Fibroblast of lung (primary cell): ENCODE measurements at regions not wholly inside any gene's neighbourhood (a gene's known extent, or its start where the extent isn't known, plus 50 kb on each side); places are given as distances from the start of the nearest gene placed in this dataset.
A peak's percentile ranks its signal among the peaks of the same experiment; 100 is the strongest.

Experiments used
- DNase-seq, 2 donors: peaks; one replicate each; pipeline versions ENCODE4 v3.0.0 to v3.0.0-alpha.2; 2010; ENCODE audit warnings: low read depth in 2 of 2
- H2AFZ ChIP-seq: 2 replicates; pipeline ENCODE4 v1.5.1; 2012; ENCODE audit warnings: low read length, control low read depth, inconsistent platforms
- H3K27ac ChIP-seq: 2 replicates; pipeline ENCODE4 v1.5.1; 2011; ENCODE audit warnings: low read length, control low read depth; ENCODE audit not compliant: insufficient read depth
- H3K27me3 ChIP-seq: 2 replicates; pipeline ENCODE4 v1.5.1; 2011; ENCODE audit warnings: mild to moderate bottlenecking, low read length; ENCODE audit not compliant: control insufficient read depth, insufficient read depth
- H3K36me3 ChIP-seq: 2 replicates; pipeline ENCODE4 v1.5.1; 2011; ENCODE audit warnings: low read length; ENCODE audit not compliant: control insufficient read depth, insufficient read depth
- H3K4me1 ChIP-seq: 2 replicates; pipeline ENCODE4 v1.5.1; 2011; ENCODE audit warnings: low read length; ENCODE audit not compliant: control insufficient read depth, insufficient read depth; ENCODE audit errors: extremely low read depth
- H3K4me2 ChIP-seq: 2 replicates; pipeline ENCODE4 v1.5.1; 2011; ENCODE audit warnings: low read length, control low read depth; ENCODE audit not compliant: insufficient read depth; ENCODE audit errors: extremely low read depth
- H3K4me3 ChIP-seq, 4 experiments: fragments of 200-600 bp in 1 of 4; sonication (generic) in 1 of 4; replicated peaks in 1 of 4; 2 replicates each; pipeline ENCODE4 v1.5.1; 2011 to 2016; ENCODE audit warnings: low read length in 4 of 4, low read depth in 3 of 4, mild to moderate bottlenecking in 3 of 4, control low read depth in 2 of 4, inconsistent platforms in 1 of 4, mixed read lengths in 1 of 4; ENCODE audit not compliant: insufficient read depth in 1 of 4; ENCODE audit errors: control extremely low read depth in 1 of 4
- H3K79me2 ChIP-seq: 2 replicates; pipeline ENCODE4 v1.5.1; 2012; ENCODE audit warnings: mild to moderate bottlenecking, low read length, inconsistent platforms; ENCODE audit not compliant: control insufficient read depth, insufficient read depth
- H3K9ac ChIP-seq: 2 replicates; pipeline ENCODE4 v1.5.1; 2011; ENCODE audit warnings: mild to moderate bottlenecking, low read length, control low read depth; ENCODE audit not compliant: insufficient read depth
- H3K9me3 ChIP-seq: 2 replicates; pipeline ENCODE4 v1.5.1; 2012; ENCODE audit warnings: low read depth, low read length; ENCODE audit not compliant: control insufficient read depth, insufficient read depth
- H4K20me1 ChIP-seq: 2 replicates; pipeline ENCODE4 v1.5.1; 2011; ENCODE audit warnings: low read length; ENCODE audit not compliant: control insufficient read depth, insufficient read depth; ENCODE audit errors: extremely low read depth
- EZH2 ChIP-seq: IDR thresholded peaks from 2 replicates; pipeline ENCODE4 v1.5.1; 2012; ENCODE audit warnings: low read length, control low read depth, mild to moderate bottlenecking; ENCODE audit errors: missing control alignments
- TF ChIP-seq, protein P1 (sequence below), 2 donors: IDR thresholded peaks in 1 of 2; conservative IDR thresholded peaks in 1 of 2; 1 replicate in 1 of 2; 2 replicates in 1 of 2; pipeline ENCODE4 v1.5.1; 2011 to 2012; ENCODE audit warnings: low read length in 2 of 2, control low read depth in 1 of 2, inconsistent platforms in 1 of 2, low read depth in 1 of 2, mild to moderate bottlenecking in 1 of 2

DNA sequence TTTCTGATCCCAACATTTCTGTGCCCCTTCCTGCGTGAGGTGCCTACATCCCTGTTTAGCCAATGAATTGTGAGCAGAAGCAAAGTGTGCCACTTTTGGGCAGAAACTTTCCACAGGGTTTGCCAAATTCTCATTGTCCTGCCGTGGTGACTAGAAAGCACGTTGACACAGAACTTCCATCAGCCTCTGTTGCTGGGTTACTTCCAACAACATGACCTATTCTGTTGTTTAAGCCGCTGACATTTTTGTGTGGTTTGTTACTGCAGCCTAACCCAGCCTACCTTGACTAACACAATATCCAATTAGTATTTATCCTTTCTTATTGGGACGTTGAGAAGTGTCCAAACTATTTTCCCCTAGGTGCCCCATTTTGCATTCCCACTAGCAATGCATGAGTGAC is 136.8 kb downstream of the URB2 start:
- Histone ChIP-seq H4K20me1 (no peaks in the 10 kb centered on the region), H3K79me2 (no peaks in the 10 kb centered on the region), H3K4me3 (no peak overlapping the region), H3K27ac (no peak overlapping the region), H3K9ac (no peak overlapping the region), H3K9me3 (no peaks in the 10 kb centered on the region), H3K4me2 (no peak overlapping the region), H3K27me3 (no peaks in the 10 kb centered on the region), H2AFZ (no peak overlapping the region), H3K4me1 (no peaks in the 10 kb centered on the region), H3K36me3 (no peaks in the 10 kb centered on the region)
- DNase-seq = peak in 1 of 2 donors; percentile 12
- TF ChIP-seq EZH2 = no peak
- TF ChIP-seq, protein P1, sequence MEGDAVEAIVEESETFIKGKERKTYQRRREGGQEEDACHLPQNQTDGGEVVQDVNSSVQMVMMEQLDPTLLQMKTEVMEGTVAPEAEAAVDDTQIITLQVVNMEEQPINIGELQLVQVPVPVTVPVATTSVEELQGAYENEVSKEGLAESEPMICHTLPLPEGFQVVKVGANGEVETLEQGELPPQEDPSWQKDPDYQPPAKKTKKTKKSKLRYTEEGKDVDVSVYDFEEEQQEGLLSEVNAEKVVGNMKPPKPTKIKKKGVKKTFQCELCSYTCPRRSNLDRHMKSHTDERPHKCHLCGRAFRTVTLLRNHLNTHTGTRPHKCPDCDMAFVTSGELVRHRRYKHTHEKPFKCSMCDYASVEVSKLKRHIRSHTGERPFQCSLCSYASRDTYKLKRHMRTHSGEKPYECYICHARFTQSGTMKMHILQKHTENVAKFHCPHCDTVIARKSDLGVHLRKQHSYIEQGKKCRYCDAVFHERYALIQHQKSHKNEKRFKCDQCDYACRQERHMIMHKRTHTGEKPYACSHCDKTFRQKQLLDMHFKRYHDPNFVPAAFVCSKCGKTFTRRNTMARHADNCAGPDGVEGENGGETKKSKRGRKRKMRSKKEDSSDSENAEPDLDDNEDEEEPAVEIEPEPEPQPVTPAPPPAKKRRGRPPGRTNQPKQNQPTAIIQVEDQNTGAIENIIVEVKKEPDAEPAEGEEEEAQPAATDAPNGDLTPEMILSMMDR (conservative IDR thresholded peaks at IDR 0.05 in 1 of 2, IDR thresholded peaks at IDR 0.05 in 1 of 2; ENCODE audit: low read depth in 1 of 2, low read length in 2 of 2) = no peak

DNA sequence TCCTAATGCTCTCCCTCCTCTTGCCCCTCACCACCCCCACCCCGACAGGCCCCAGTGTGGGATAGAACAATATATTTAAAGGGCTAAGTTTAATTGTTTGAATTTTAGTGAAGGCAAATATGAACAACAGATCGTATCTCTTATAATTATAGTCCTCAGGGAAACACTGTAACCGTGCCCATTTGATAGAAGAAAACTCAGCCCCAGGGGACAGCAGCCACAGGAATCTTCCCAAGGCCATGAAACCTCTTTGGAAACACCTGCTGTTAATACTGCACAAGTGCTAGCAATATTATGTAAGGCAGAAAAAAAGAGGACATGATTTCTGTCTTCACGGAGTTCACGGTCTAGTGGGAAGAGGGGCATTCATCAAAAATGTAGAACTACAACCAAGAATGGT is 142.2 kb downstream of the URB2 start:
- Histone ChIP-seq H4K20me1 (no peaks in the 10 kb centered on the region), H3K4me1 (no peaks in the 10 kb centered on the region), H2AFZ (no peak overlapping the region), H3K27me3 (no peaks in the 10 kb centered on the region), H3K4me2 (no peak overlapping the region), H3K9ac (no peak overlapping the region), H3K79me2 (no peaks in the 10 kb centered on the region), H3K27ac (no peak overlapping the region), H3K36me3 (no peaks in the 10 kb centered on the region), H3K4me3 (no peak overlapping the region), H3K9me3 (no peaks in the 10 kb centered on the region)
- DNase-seq = no peak
- TF ChIP-seq, protein P1 (conservative IDR thresholded peaks at IDR 0.05 in 1 of 2, IDR thresholded peaks at IDR 0.05 in 1 of 2; ENCODE audit: low read depth in 1 of 2, low read length in 2 of 2) = no peak
- TF ChIP-seq EZH2 = no peak

DNA sequence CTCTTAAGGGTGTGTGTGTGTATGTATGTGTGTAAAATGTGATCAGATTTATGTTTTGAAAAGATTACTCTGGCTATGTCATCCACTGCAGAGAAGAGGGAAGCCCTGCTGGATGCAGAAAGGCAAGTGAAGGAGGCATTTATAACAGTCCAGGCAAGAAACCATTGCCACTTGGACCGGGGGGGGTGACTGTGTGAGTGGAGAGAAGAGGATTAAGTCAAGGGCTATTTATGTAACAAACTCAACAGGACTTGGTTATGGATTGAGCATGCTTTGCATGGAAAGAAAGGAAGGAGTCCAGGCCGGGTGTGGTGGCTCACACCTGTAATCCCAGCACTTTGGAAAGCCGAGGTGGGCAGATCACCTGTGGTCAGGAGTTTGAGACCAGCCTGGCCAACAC is 143.0 kb downstream of the URB2 start:
- TF ChIP-seq, protein P1 (conservative IDR thresholded peaks at IDR 0.05 in 1 of 2, IDR thresholded peaks at IDR 0.05 in 1 of 2; ENCODE audit: low read depth in 1 of 2, low read length in 2 of 2) = no peak
- TF ChIP-seq EZH2 = no peak
- DNase-seq = no peak
- Histone ChIP-seq H3K4me3 (no peak overlapping the region), H3K9me3 (no peaks in the 10 kb centered on the region), H3K9ac (no peak overlapping the region), H4K20me1 (no peaks in the 10 kb centered on the region), H3K4me1 (no peaks in the 10 kb centered on the region), H3K4me2 (no peak overlapping the region), H3K36me3 (no peaks in the 10 kb centered on the region), H2AFZ (no peak overlapping the region), H3K27me3 (no peaks in the 10 kb centered on the region), H3K79me2 (no peaks in the 10 kb centered on the region), H3K27ac (no peak overlapping the region)
